ENCODE measurements at regions not wholly inside any gene's neighbourhood (a gene's known extent, or its start where the extent isn't known, plus 50 kb on each side); places are given as distances from the start of the nearest gene placed in this dataset.
A peak's percentile ranks its signal among the peaks of the same experiment; 100 is the strongest.

DNA sequence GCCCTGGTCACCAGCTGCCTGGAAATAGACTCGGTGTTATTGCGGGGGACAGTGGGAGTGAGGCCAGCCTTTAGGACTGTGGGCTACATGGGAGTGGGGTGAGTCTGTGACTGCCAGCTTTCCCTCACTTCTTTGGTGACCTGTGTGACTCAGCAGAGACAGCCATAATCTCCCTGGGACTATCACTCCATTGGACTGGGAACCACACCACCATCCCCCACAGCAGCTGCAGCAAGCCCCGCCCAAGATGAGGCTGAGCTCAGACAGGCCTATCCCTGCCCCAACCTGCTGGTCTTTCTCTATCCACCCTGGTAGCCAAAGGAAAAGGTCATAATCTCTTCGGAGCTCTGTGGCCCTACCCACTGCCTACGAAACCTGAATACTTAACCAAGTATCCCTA lies 263.2 kb downstream of the FZD1 start (continued):
- TF ChIP-seq, protein P1, sequence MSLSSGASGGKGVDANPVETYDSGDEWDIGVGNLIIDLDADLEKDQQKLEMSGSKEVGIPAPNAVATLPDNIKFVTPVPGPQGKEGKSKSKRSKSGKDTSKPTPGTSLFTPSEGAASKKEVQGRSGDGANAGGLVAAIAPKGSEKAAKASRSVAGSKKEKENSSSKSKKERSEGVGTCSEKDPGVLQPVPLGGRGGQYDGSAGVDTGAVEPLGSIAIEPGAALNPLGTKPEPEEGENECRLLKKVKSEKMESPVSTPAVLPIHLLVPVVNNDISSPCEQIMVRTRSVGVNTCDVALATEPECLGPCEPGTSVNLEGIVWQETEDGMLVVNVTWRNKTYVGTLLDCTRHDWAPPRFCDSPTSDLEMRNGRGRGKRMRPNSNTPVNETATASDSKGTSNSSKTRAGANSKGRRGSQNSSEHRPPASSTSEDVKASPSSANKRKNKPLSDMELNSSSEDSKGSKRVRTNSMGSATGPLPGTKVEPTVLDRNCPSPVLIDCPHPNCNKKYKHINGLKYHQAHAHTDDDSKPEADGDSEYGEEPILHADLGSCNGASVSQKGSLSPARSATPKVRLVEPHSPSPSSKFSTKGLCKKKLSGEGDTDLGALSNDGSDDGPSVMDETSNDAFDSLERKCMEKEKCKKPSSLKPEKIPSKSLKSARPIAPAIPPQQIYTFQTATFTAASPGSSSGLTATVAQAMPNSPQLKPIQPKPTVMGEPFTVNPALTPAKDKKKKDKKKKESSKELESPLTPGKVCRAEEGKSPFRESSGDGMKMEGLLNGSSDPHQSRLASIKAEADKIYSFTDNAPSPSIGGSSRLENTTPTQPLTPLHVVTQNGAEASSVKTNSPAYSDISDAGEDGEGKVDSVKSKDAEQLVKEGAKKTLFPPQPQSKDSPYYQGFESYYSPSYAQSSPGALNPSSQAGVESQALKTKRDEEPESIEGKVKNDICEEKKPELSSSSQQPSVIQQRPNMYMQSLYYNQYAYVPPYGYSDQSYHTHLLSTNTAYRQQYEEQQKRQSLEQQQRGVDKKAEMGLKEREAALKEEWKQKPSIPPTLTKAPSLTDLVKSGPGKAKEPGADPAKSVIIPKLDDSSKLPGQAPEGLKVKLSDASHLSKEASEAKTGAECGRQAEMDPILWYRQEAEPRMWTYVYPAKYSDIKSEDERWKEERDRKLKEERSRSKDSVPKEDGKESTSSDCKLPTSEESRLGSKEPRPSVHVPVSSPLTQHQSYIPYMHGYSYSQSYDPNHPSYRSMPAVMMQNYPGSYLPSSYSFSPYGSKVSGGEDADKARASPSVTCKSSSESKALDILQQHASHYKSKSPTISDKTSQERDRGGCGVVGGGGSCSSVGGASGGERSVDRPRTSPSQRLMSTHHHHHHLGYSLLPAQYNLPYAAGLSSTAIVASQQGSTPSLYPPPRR (CRISPR knock-in tag; IDR thresholded peaks at IDR 0.05; ENCODE audit: borderline replicate concordance): no peak
- TF ChIP-seq NR3C1 (CRISPR knock-in tag; IDR thresholded peaks at IDR 0.05) (no peak), ZKSCAN3 (CRISPR knock-in tag; IDR thresholded peaks at IDR 0.05) (no peak), ASH1L (IDR thresholded peaks at IDR 0.05; ENCODE audit: borderline replicate concordance, low read depth, partially characterized antibody) (no peak), NRF1 (conservative IDR thresholded peaks at IDR 0.05 in 1 of 2, IDR thresholded peaks at IDR 0.05 in 1 of 2) (peak in 1 of 2 experiments; percentile 19; a peak in 1 of 4 replicates), MTA3 (IDR thresholded peaks at IDR 0.05; ENCODE audit: borderline replicate concordance) (0 out of 2 replicates have a peak, but pooled peaks have one; percentile 32), ZFP36 (IDR thresholded peaks at IDR 0.05; ENCODE audit: low read depth, low read length, partially characterized antibody) (no peak), HDAC8 (tag; IDR thresholded peaks at IDR 0.05) (no peak), C11orf30 (IDR thresholded peaks at IDR 0.05; ENCODE audit: low read depth) (peak; percentile 85)
- TF ChIP-seq, protein P2, sequence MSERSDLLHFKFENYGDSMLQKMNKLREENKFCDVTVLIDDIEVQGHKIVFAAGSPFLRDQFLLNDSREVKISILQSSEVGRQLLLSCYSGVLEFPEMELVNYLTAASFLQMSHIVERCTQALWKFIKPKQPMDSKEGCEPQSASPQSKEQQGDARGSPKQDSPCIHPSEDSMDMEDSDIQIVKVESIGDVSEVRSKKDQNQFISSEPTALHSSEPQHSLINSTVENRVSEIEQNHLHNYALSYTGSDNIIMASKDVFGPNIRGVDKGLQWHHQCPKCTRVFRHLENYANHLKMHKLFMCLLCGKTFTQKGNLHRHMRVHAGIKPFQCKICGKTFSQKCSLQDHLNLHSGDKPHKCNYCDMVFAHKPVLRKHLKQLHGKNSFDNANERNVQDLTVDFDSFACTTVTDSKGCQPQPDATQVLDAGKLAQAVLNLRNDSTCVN (CRISPR knock-in tag; IDR thresholded peaks at IDR 0.05): no peak
